Stomach (tissue), 4 donors: ENCODE measurements at regions not wholly inside any gene's neighbourhood (a gene's known extent, or its start where the extent isn't known, plus 50 kb on each side); places are given as distances from the start of the nearest gene placed in this dataset.

Source experiments
- POLR2A ChIP-seq, 4 donors: fragments of 450-650 bp; IDR thresholded peaks; one replicate each; pipeline ENCODE4 v1.6.1; 2016; ENCODE audit warnings: antibody characterized with exemption in 4 of 4, control low read depth in 2 of 4, mild to moderate bottlenecking in 1 of 4, moderate library complexity in 1 of 4
- POLR2AphosphoS5 ChIP-seq, 3 donors: sonication (generic); formaldehyde crosslinking; IDR thresholded peaks; one replicate each; pipeline ENCODE4 v1.6.1; 2016; ENCODE audit warnings: antibody characterized with exemption in 3 of 3
- TF ChIP-seq, protein P1 (sequence below), 7 experiments: fragments of 450-650 bp in 4 of 7; fragments of 200-600 bp in 3 of 7; sonication (generic) in 3 of 7; IDR thresholded peaks; one replicate each; pipeline ENCODE4 v1.5.1; 2016 to 2019; ENCODE audit warnings: antibody characterized with exemption in 7 of 7, control low read depth in 2 of 7, mild to moderate bottlenecking in 1 of 7

DNA sequence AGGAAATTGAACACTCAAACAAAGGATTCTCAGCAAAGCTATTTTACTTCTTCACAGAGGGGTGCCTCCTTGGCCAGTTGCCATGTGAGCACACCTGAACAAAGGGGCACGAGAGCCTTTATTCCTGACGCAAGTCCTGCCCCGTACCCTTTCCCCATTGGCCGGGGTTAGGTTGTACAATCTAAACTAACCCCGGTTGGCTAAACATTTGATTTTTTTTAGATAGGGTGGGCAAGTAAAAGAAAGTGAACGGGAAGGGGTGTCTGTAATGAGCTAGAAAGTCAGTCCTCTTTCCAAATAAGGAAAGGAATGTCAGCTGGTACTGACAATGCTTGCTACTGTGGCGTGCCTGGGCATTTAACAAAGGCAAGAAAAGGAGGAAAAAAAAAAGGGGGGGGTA, 135.5 kb upstream of the CDKN3 start:
- TF ChIP-seq, protein P1, sequence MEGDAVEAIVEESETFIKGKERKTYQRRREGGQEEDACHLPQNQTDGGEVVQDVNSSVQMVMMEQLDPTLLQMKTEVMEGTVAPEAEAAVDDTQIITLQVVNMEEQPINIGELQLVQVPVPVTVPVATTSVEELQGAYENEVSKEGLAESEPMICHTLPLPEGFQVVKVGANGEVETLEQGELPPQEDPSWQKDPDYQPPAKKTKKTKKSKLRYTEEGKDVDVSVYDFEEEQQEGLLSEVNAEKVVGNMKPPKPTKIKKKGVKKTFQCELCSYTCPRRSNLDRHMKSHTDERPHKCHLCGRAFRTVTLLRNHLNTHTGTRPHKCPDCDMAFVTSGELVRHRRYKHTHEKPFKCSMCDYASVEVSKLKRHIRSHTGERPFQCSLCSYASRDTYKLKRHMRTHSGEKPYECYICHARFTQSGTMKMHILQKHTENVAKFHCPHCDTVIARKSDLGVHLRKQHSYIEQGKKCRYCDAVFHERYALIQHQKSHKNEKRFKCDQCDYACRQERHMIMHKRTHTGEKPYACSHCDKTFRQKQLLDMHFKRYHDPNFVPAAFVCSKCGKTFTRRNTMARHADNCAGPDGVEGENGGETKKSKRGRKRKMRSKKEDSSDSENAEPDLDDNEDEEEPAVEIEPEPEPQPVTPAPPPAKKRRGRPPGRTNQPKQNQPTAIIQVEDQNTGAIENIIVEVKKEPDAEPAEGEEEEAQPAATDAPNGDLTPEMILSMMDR (IDR thresholded peaks at IDR 0.05): no peak
- TF ChIP-seq POLR2AphosphoS5 (IDR thresholded peaks at IDR 0.05) (no peak), POLR2A (IDR thresholded peaks at IDR 0.05) (no peak)
